Fibroblast of lung (primary cell): ENCODE measurements at regions not wholly inside any gene's neighbourhood (a gene's known extent, or its start where the extent isn't known, plus 50 kb on each side); places are given as distances from the start of the nearest gene placed in this dataset.
A peak's percentile ranks its signal among the peaks of the same experiment; 100 is the strongest.
"Not testable (repeated sequence)": the region's sequence is repeated elsewhere in the genome, so short reads cannot be mapped to it uniquely, and the experiment has no call there.

Experiments used
- DNase-seq, 2 donors: peaks; one replicate each; pipeline versions ENCODE4 v3.0.0 to v3.0.0-alpha.2; 2010; ENCODE audit warnings: low read depth in 2 of 2
- H2AFZ ChIP-seq: 2 replicates; pipeline ENCODE4 v1.5.1; 2012; ENCODE audit warnings: low read length, control low read depth, inconsistent platforms
- H3K27ac ChIP-seq: 2 replicates; pipeline ENCODE4 v1.5.1; 2011; ENCODE audit warnings: low read length, control low read depth; ENCODE audit not compliant: insufficient read depth
- H3K27me3 ChIP-seq: 2 replicates; pipeline ENCODE4 v1.5.1; 2011; ENCODE audit warnings: mild to moderate bottlenecking, low read length; ENCODE audit not compliant: control insufficient read depth, insufficient read depth
- H3K36me3 ChIP-seq: 2 replicates; pipeline ENCODE4 v1.5.1; 2011; ENCODE audit warnings: low read length; ENCODE audit not compliant: control insufficient read depth, insufficient read depth
- H3K4me1 ChIP-seq: 2 replicates; pipeline ENCODE4 v1.5.1; 2011; ENCODE audit warnings: low read length; ENCODE audit not compliant: control insufficient read depth, insufficient read depth; ENCODE audit errors: extremely low read depth
- H3K4me2 ChIP-seq: 2 replicates; pipeline ENCODE4 v1.5.1; 2011; ENCODE audit warnings: low read length, control low read depth; ENCODE audit not compliant: insufficient read depth; ENCODE audit errors: extremely low read depth
- H3K4me3 ChIP-seq, 4 experiments: fragments of 200-600 bp in 1 of 4; sonication (generic) in 1 of 4; replicated peaks in 1 of 4; 2 replicates each; pipeline ENCODE4 v1.5.1; 2011 to 2016; ENCODE audit warnings: low read length in 4 of 4, low read depth in 3 of 4, mild to moderate bottlenecking in 3 of 4, control low read depth in 2 of 4, inconsistent platforms in 1 of 4, mixed read lengths in 1 of 4; ENCODE audit not compliant: insufficient read depth in 1 of 4; ENCODE audit errors: control extremely low read depth in 1 of 4
- H3K79me2 ChIP-seq: 2 replicates; pipeline ENCODE4 v1.5.1; 2012; ENCODE audit warnings: mild to moderate bottlenecking, low read length, inconsistent platforms; ENCODE audit not compliant: control insufficient read depth, insufficient read depth
- H3K9ac ChIP-seq: 2 replicates; pipeline ENCODE4 v1.5.1; 2011; ENCODE audit warnings: mild to moderate bottlenecking, low read length, control low read depth; ENCODE audit not compliant: insufficient read depth
- H3K9me3 ChIP-seq: 2 replicates; pipeline ENCODE4 v1.5.1; 2012; ENCODE audit warnings: low read depth, low read length; ENCODE audit not compliant: control insufficient read depth, insufficient read depth
- H4K20me1 ChIP-seq: 2 replicates; pipeline ENCODE4 v1.5.1; 2011; ENCODE audit warnings: low read length; ENCODE audit not compliant: control insufficient read depth, insufficient read depth; ENCODE audit errors: extremely low read depth
- EZH2 ChIP-seq: IDR thresholded peaks from 2 replicates; pipeline ENCODE4 v1.5.1; 2012; ENCODE audit warnings: low read length, control low read depth, mild to moderate bottlenecking; ENCODE audit errors: missing control alignments
- TF ChIP-seq, protein P1 (sequence below), 2 donors: IDR thresholded peaks in 1 of 2; conservative IDR thresholded peaks in 1 of 2; 1 replicate in 1 of 2; 2 replicates in 1 of 2; pipeline ENCODE4 v1.5.1; 2011 to 2012; ENCODE audit warnings: low read length in 2 of 2, control low read depth in 1 of 2, inconsistent platforms in 1 of 2, low read depth in 1 of 2, mild to moderate bottlenecking in 1 of 2

- Histone ChIP-seq H3K9me3 (no peaks in the 10 kb centered on the region), H3K27me3 (no peaks in the 10 kb centered on the region), H3K4me2 (no peak overlapping the region), H3K79me2 (no peaks in the 10 kb centered on the region), H2AFZ (no peak overlapping the region), H3K27ac (no peak overlapping the region), H3K4me1 (no peaks in the 10 kb centered on the region), H3K36me3 (no peaks in the 10 kb centered on the region), H4K20me1 (no peaks in the 10 kb centered on the region), H3K9ac (no peak overlapping the region), H3K4me3 (no peak overlapping the region)
- DNase-seq: no peak
- TF ChIP-seq, protein P1, sequence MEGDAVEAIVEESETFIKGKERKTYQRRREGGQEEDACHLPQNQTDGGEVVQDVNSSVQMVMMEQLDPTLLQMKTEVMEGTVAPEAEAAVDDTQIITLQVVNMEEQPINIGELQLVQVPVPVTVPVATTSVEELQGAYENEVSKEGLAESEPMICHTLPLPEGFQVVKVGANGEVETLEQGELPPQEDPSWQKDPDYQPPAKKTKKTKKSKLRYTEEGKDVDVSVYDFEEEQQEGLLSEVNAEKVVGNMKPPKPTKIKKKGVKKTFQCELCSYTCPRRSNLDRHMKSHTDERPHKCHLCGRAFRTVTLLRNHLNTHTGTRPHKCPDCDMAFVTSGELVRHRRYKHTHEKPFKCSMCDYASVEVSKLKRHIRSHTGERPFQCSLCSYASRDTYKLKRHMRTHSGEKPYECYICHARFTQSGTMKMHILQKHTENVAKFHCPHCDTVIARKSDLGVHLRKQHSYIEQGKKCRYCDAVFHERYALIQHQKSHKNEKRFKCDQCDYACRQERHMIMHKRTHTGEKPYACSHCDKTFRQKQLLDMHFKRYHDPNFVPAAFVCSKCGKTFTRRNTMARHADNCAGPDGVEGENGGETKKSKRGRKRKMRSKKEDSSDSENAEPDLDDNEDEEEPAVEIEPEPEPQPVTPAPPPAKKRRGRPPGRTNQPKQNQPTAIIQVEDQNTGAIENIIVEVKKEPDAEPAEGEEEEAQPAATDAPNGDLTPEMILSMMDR (conservative IDR thresholded peaks at IDR 0.05 in 1 of 2, IDR thresholded peaks at IDR 0.05 in 1 of 2; ENCODE audit: low read depth in 1 of 2, low read length in 2 of 2): no peak
- no peak for TF ChIP-seq EZH2
Observed at GRCh38 chr11:93605642-93606041, 55.8 kb upstream of the CEP295 start.

DNA sequence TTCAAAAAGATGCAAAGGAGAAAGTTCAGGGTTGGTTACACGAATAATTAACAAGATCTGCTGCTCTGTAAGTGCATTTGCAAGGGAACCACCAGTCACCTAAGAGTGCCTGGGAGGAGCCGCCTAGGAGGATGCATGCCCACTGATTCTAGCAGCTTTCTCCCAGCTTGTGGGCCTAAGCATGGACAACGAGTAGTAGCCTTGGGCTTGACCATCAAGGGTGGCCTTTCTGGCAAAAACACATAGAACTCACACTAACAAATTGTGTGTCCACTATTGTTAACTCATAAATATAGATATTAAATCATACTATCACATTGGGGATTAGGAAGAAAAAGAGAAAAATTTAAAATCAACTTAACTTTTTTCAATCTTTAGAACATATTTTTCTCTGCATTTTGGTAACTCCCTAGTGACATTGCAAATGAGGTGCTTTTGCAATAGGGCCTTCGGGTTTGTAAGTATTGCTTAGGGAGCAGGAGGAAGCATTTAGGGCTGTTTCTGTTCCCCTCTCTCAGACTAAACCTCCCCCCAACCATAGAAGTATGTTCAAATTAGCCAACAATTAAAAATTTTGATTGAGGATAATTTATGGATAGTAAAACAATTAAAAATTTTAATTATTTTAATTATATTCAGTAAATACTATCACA lies 57.3 kb upstream of the CEP295 start:
- Histone ChIP-seq H2AFZ (no peak overlapping the region), H3K36me3 (no peaks in the 10 kb centered on the region), H3K4me1 (no peaks in the 10 kb centered on the region), H3K4me2 (no peak overlapping the region), H3K27ac (no peak overlapping the region), H3K79me2 (no peaks in the 10 kb centered on the region), H3K9me3 (no peaks in the 10 kb centered on the region), H4K20me1 (no peaks in the 10 kb centered on the region), H3K27me3 (no peaks in the 10 kb centered on the region), H3K9ac (no peak overlapping the region), H3K4me3 (no peak overlapping the region)
- no peak for DNase-seq
- TF ChIP-seq, protein P1 (conservative IDR thresholded peaks at IDR 0.05 in 1 of 2, IDR thresholded peaks at IDR 0.05 in 1 of 2; ENCODE audit: low read depth in 1 of 2, low read length in 2 of 2): no peak
- no peak for TF ChIP-seq EZH2

DNA sequence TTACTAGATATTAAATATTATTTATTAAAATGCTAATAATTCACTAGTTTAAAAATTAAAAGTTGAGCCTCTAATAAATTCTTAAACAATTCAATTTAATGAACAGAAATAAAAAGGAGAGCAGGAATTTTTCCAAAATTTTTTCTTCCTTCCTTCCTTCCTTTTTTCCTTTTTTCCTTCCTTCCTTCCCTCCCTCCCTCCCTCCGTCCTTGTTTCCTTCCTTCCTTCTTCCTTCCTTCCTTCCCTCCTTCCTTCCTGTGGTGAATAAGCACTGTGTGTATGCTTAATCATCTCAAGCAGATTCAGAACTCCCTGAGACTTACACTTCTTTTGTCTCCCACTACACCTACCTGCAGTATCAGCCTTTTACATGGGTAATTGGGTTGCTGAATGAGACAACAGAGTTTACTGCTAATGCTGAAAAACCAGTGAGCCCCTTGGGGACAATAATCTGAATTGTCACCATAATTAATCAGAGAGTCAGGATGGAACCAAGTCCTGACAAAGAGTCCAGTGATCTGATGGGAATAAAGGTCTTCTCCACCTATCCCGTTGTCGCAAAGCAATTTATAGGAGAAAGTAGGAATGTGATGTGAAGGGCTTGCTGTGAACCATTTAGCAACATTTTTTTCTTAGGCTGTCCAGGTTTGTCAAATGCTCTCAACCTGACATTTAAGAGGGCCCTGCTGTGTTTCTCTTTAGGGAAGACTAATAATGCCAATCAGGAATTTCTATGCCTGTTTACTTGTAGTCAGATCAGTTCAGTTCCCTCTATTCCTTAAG lies 58.1 kb upstream of the CEP295 start:
- no peaks in the 10 kb centered on the region for H3K4me1 ChIP-seq
- no peaks in the 10 kb centered on the region for H3K9me3 ChIP-seq
- H3K4me2 ChIP-seq: no peak overlapping the region
- H3K27ac ChIP-seq: no peak overlapping the region
- no peaks in the 10 kb centered on the region for H4K20me1 ChIP-seq
- no peaks in the 10 kb centered on the region for H3K36me3 ChIP-seq
- H3K4me3 ChIP-seq: no peak overlapping the region
- H3K27me3 ChIP-seq: no peaks in the 10 kb centered on the region
- TF ChIP-seq, protein P1 (conservative IDR thresholded peaks at IDR 0.05 in 1 of 2, IDR thresholded peaks at IDR 0.05 in 1 of 2; ENCODE audit: low read depth in 1 of 2, low read length in 2 of 2): no peak
- H3K9ac ChIP-seq: no peak overlapping the region
- DNase-seq: no peak
- no peak overlapping the region for H2AFZ ChIP-seq
- no peaks in the 10 kb centered on the region for H3K79me2 ChIP-seq

DNA sequence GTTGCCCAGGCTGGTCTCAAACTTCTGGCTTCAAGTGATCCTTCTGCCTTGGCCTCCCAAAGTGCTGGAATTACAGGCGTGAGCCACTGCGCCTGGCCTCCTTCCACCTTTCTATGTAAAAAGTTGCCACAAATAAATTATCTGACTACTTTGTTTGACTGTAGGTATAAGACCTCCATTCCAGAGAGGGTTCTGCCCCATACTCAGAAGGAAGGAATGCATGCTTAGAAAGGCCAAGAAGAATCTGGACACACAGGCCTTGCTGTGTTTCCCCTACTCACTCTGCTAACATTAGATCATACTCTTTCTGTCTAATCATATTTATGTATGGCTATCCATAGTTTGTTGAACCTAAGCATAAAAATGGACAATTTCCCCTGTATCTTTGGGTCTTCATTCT lies 53.0 kb upstream of the SMCO4 start:
- not testable (repeated sequence) for H3K9ac ChIP-seq, H2AFZ ChIP-seq, H3K9me3 ChIP-seq, H4K20me1 ChIP-seq, H3K4me2 ChIP-seq, H3K4me3 ChIP-seq, H3K27ac ChIP-seq, H3K27me3 ChIP-seq, H3K4me1 ChIP-seq, H3K79me2 ChIP-seq, H3K36me3 ChIP-seq
- DNase-seq: peak in 1 of 2 donors; percentile 22
